ENCODE measurements at regions not wholly inside any gene's neighbourhood (a gene's known extent, or its start where the extent isn't known, plus 50 kb on each side); places are given as distances from the start of the nearest gene placed in this dataset.
"Not testable (repeated sequence)": the region's sequence is repeated elsewhere in the genome, so short reads cannot be mapped to it uniquely, and the experiment has no call there.

GRCh38 chr5:23440703-23441102 lies 66.7 kb upstream of the PRDM9 start:
- 83 to 88% (median 86%) methylated on average over 1 of the region's 1 CpG for WGBS, 3 donors
- no peak for DNase-seq
- no peaks in the 10 kb centered on the region for H3K4me1 ChIP-seq (ENCODE audit: insufficient read depth)
- H3K27ac ChIP-seq = no peak overlapping the region
- TF ChIP-seq EP300 (IDR thresholded peaks at IDR 0.05) (no peak), POLR2A (IDR thresholded peaks at IDR 0.05) (no peak), CTCF (IDR thresholded peaks at IDR 0.05) (no peak)
- H3K9me3 ChIP-seq = no peaks in the 10 kb centered on the region
- no peaks in the 10 kb centered on the region for H3K27me3 ChIP-seq
- intact Hi-C loops (cut with DNase I) = no loop called here
- H3K4me3 ChIP-seq = no peak overlapping the region
- H3K36me3 ChIP-seq = no peaks in the 10 kb centered on the region

GRCh38 chr5:23437011-23437410 lies 70.4 kb upstream of the PRDM9 start:
- no peak overlapping the region for H3K4me3 ChIP-seq
- TF ChIP-seq POLR2A (IDR thresholded peaks at IDR 0.05) = no peak
- TF ChIP-seq EP300 (IDR thresholded peaks at IDR 0.05) = no peak
- TF ChIP-seq CTCF (IDR thresholded peaks at IDR 0.05) = no peak
- H3K27me3 ChIP-seq = no peaks in the 10 kb centered on the region
- no peak overlapping the region for H3K27ac ChIP-seq
- intact Hi-C loops (cut with DNase I) = no loop called here
- DNase-seq = no peak
- no peaks in the 10 kb centered on the region for H3K4me1 ChIP-seq (ENCODE audit: insufficient read depth)
- no peaks in the 10 kb centered on the region for H3K9me3 ChIP-seq
- no peaks in the 10 kb centered on the region for H3K36me3 ChIP-seq

- Histone ChIP-seq H3K27ac (no peak overlapping the region), H3K9me3 (no peaks in the 10 kb centered on the region), H3K27me3 (no peaks in the 10 kb centered on the region), H3K4me1 (ENCODE audit: insufficient read depth) (no peaks in the 10 kb centered on the region), H3K36me3 (no peaks in the 10 kb centered on the region), H3K4me3 (no peak overlapping the region)
- intact Hi-C loops (cut with DNase I) = no loop called here
- no peak for DNase-seq
- 92 to 95% (median 94%) methylated on average over 8 of the region's 8 CpGs for WGBS, 3 donors
- no peak for TF ChIP-seq POLR2A (IDR thresholded peaks at IDR 0.05)
- TF ChIP-seq EP300 (IDR thresholded peaks at IDR 0.05) = no peak
- TF ChIP-seq CTCF (IDR thresholded peaks at IDR 0.05) = no peak
Observed at GRCh38 chr5:23433534-23434315, 73.7 kb upstream of the PRDM9 start.

GRCh38 chr5:23428705-23429104 lies 78.7 kb upstream of the PRDM9 start:
- WGBS, 3 donors = 74 to 79% (median 76%) methylated on average over 1 of the region's 1 CpG
- no peak for DNase-seq
- Histone ChIP-seq H3K4me1 (ENCODE audit: insufficient read depth) (no peaks in the 10 kb centered on the region), H3K36me3 (no peaks in the 10 kb centered on the region), H3K27me3 (no peaks in the 10 kb centered on the region), H3K27ac (no peak overlapping the region), H3K4me3 (no peak overlapping the region), H3K9me3 (no peaks in the 10 kb centered on the region)
- TF ChIP-seq POLR2A (IDR thresholded peaks at IDR 0.05) (no peak), EP300 (IDR thresholded peaks at IDR 0.05) (no peak), CTCF (IDR thresholded peaks at IDR 0.05) (no peak)
- intact Hi-C loops (cut with DNase I) = no loop called here

GRCh38 chr5:23420214-23420613 lies 87.2 kb upstream of the PRDM9 start:
- 90 to 94% (median 93%) methylated on average over 3 of the region's 3 CpGs for WGBS, 3 donors
- H3K4me3 ChIP-seq; H3K27me3 ChIP-seq; H3K27ac ChIP-seq; intact Hi-C loops (cut with DNase I); DNase-seq; H3K36me3 ChIP-seq; H3K9me3 ChIP-seq; H3K4me1 ChIP-seq (ENCODE audit: insufficient read depth): not testable (repeated sequence)

All from ovary (tissue), 7 donors.